HG03442 (cell line): ENCODE measurements at regions not wholly inside any gene's neighbourhood (a gene's known extent, or its start where the extent isn't known, plus 50 kb on each side); places are given as distances from the start of the nearest gene placed in this dataset.
"Not testable (repeated sequence)": the region's sequence is repeated elsewhere in the genome, so short reads cannot be mapped to it uniquely, and the experiment has no call there.

Source experiments
- ATAC-seq: cut with Tn5 transposase; IDR thresholded peaks from one replicate; pipeline ENCODE4 v1.9.1; 2021; ENCODE audit warnings: mild to moderate bottlenecking, moderate library complexity; ENCODE audit not compliant: unreplicated experiment

- not testable (repeated sequence) for ATAC-seq
These were observed 1615.5 kb upstream of the C9orf72 start for GRCh38 chr9:29188771-29189170.

- not testable (repeated sequence) for ATAC-seq
These were observed 1615.9 kb upstream of the C9orf72 start for GRCh38 chr9:29189221-29189620.

GRCh38 chr9:29198861-29199260 lies 1625.6 kb upstream of the C9orf72 start:
- no peak for ATAC-seq

DNA sequence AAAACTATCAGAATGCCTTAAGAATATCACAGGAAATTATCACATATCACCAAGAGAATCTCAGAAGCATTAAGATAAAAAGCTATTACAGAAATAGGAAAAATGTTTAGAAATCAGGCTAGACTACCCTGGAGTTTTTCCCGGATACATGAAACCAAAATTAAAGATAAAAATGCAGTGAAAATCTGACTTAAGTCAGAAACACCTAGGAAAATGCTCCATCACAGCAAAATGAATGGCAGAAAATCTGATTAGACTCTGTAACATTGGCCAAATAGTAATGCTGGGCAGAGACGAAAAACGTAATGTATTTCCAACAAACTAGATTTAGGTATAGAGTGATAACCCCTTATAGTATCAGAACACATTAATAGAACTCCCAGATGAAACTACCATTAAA lies 1626.7 kb upstream of the C9orf72 start:
- no peak for ATAC-seq

GRCh38 chr9:29200650-29201049 lies 1627.4 kb upstream of the C9orf72 start:
- ATAC-seq, result no peak

GRCh38 chr9:29203244-29203930 lies 1630.1 kb upstream of the C9orf72 start:
- ATAC-seq, result no peak

- no peak for ATAC-seq
These were observed 1635.4 kb upstream of the C9orf72 start for GRCh38 chr9:29208670-29209069.

DNA sequence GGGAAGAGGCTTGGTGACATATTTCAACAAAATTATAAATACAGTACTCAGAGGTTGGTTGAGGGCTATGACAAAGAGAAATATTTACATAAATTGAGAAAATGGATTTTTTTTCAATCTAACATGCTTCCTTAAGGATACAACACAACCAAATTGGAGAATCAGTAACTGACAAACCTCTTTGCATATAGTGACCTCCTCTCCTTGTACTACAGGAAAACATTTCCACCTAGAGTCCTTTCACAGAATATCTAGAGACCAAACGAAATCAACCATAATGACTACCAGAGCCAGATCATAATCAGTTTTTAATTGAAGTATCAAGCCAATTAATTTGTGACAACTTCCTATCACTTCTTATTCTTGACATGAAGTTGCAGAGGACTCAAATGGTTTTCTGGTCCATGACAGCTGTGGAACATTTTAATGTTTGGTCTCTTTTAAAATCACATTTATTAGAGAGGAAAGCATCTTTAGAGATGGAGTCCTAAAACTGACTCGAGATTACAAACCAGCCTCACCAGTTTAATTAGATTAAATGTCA lies 1636.5 kb upstream of the C9orf72 start:
- ATAC-seq, result no peak

GRCh38 chr9:29211003-29211579 lies 1637.8 kb upstream of the C9orf72 start:
- ATAC-seq, result no peak

GRCh38 chr9:29211580-29212396 lies 1638.5 kb upstream of the C9orf72 start:
- peak; percentile 92 for ATAC-seq

DNA sequence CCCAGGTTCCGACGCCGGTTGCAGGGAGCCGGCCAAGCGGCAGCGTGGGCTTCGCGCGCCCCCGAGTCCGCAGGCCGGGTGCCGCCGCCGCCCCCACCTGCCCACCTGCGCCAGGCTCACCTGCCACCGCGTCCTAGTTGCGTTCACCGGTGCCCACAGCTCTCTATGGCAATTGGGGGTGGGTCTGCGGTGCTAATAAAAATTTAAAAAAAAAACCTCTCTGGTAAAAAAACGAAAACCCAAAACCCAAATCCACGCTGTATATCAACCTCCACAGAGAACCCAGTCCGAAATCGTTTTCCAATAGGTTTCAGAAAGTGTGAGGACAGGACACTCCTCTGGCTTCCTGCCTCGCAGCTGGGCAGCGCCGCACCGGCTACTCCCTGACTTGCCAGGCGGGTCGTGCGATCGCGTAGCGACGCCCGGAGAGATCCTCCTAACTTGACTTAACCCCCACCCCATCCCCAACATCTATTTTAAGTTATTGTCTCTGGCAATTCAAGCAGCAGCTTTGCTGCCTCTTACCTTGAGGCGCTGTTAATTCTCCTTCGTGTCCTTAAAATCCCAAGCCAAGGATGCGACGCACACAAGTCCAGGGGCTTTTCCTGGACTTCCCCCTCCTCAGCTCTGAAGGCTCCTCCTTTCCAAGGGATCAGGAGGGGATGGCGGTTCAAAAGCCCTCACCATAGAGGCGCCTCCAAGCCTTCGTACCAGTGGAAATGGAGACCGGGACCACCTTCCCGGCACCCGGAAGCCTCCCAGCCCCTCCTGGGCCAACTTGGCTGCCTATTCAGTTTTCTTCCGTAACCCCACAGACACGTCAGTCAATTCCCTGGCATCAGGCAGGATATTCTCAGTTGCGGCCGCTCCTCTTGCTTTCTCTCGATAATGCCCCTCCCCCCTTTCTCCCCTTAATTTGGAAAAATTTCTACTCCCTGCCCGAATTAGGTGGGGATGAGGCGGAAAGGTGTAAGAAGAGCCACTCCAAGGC lies 1639.4 kb upstream of the C9orf72 start:
- no peak for ATAC-seq

- ATAC-seq, result no peak
These were observed 1640.3 kb upstream of the C9orf72 start, which contains the start of gene LINGO2 for GRCh38 chr9:29213417-29214153. TSS of gene LINGO2 (minus strand) at chr9:29213601.

DNA sequence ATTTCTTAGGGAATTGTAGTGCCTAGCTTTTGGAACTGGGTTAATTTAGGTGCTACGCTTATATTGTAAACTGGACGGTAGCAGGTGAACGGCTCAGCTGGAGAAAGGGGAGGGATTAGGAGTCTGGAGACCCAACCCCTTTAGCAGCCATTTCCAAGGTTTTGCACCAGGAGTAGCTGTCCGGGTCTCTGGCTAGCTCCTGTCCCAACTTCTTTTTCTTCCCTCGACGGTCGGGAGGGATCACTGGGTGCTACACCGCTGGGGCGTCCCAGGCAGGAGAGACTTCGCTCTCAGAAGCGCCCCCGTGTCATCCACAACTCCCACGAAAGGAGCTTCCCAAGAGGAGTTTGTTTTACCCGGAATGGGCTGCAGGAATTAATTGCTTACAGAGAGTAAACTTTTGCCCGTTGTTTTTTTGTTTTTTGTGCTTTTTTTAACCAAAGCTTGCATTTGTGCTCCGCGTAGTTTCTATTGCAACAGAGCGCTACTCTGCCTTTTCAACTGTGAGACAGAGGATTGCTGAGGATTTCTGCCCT lies 1640.9 kb upstream of the C9orf72 start:
- no peak for ATAC-seq

DNA sequence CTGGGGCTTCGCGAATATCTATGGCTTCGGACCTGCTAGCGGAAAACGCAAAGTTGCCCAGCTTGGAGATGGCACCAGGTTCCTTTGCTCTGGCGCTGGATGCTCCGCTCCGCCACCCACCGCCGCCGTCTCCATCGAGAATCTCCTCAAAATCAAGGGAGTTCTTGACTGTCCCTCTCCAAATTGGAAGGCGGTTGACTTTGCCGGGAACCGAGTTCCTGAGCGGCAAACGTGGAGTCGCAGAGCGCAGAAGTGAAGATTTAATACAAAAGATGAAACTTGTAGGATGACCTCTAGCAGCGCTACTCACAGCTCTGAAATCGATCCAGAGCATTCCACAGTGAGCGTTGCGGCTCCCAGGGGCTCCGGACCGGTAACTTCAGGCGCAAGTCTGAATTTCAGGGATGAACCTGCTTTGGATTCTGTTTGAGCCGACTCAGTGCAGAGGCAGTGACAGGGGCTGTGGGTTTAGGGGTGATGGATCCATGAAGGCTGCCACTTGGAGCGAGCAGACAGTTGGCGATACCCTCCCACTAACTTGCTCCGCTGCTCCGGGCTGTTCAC lies 1641.5 kb upstream of the C9orf72 start:
- ATAC-seq, result no peak

- ATAC-seq, result no peak
These were observed 1644.7 kb upstream of the C9orf72 start for GRCh38 chr9:29217966-29218365.

DNA sequence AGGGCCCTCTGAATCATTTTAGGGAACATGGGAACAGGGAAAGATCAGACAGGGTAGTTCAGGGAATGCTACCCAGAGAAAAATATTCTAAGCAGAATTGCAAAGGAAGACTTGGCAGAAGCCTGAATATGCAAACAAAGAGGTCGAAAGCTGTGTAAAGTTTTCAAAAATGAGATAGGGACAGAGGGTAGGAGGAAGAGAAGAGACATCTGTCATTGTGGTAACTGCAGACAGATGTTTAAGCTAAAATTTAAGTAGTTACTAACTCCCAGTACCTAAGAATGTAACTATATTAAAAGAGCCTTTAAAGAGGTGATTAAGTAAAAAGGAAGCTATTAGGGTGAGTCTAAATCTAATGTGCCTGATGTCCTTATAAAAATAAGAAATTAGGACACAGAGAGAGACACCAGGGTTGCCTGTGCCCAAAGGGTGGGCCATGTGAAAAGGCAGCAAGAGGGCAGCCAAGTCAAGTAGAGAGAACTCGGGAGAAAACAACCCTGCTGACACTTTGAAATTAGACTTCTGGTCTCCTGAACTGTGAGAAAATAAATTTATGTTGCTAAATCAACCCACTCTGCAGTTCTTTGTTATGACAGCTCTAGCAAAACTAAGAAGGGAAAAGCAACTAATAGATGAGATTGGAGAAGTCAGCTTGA lies 1647.4 kb upstream of the C9orf72 start:
- ATAC-seq, result no peak

GRCh38 chr9:29228558-29228957 lies 1655.3 kb upstream of the C9orf72 start:
- ATAC-seq, result no peak

DNA sequence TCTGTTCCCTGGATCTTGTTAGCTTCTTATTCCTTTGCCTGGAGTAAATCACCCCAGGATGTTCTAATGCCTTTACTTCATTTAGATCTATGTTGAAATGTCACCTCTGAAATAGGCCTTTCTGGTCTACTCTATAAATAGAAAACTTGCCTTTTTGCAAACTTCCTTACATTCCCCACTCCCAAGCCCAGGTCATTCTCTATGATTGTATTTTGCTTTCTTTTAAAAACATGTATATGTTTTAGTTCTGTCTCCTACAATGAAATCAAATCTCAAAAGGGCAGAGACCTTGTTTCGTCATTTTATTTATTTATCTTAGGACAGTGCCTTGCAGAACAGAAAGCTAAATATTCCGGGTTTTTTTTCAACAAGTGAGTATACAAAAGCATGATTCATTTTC lies 1657.7 kb upstream of the C9orf72 start:
- ATAC-seq, result no peak

GRCh38 chr9:29233193-29233592 lies 1659.9 kb upstream of the C9orf72 start:
- ATAC-seq, result no peak
